GM21381 (cell line): ENCODE measurements at regions not wholly inside any gene's neighbourhood (a gene's known extent, or its start where the extent isn't known, plus 50 kb on each side); places are given as distances from the start of the nearest gene placed in this dataset.
"Not testable (repeated sequence)": the region's sequence is repeated elsewhere in the genome, so short reads cannot be mapped to it uniquely, and the experiment has no call there.

ENCODE experiments used
- ATAC-seq: cut with Tn5 transposase; IDR thresholded peaks from one replicate; pipeline ENCODE4 v1.9.1; 2021; ENCODE audit warnings: mild to moderate bottlenecking, moderate library complexity; ENCODE audit not compliant: unreplicated experiment

DNA sequence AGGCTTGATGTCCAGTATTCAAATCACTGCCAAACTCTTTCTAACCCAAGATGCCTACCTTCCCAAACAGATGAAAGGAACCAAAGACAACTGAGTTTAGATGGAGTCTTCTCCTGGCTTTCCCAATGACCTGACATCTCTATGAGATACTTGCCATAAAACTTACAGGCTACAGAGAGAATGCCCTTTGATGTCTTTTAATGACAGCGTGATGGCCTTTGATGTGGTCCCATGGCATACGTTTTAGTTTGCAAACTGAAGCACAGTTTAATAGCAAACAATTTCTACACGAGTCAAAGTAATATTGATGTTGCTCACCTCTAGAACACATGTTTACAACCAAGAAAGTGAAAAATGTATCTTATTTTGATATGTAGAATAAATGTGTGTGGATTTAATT lies 73.2 kb downstream of the ZIC4 start:
- ATAC-seq, result no peak

DNA sequence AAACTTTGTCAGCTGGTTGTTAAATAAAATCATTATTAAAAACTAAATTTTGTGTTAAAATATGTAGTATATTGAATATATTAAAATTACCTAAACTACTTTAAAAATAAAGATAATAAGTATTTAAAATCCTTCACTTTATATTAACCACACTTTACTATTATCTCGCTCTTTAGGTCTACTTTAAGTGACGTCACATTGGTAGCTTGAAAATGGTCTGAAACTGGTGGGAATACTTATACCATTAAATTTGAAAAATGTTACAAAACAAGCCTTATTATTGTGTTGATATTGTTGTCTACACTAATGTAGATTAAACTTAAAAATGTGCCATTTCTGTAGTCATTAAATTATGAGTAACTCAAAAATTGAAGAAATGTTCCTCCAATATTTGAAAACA lies 77.6 kb downstream of the ZIC4 start:
- ATAC-seq, result no peak

DNA sequence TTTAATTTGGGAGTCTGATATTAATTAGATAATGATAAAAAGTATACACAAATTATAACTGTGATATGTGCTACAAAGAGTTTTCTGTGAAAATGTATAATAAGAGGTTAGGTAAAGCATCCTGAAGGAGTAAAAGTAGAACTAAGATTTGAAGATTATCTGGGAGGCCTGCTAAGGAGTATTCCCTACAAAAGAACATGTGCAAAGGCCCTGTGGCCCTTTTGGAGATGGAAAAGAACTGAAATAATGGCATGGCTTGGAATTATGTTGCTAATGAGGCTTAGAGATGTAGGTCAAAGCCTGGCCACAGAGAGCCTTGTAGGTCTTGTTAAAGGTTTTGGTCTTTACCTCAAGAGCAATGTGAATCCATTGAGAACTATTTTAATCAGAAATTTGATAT lies 82.0 kb downstream of the ZIC4 start:
- no peak for ATAC-seq

- ATAC-seq, result no peak
Observed at GRCh38 chr3:147318900-147319299, 87.4 kb downstream of the ZIC4 start.

DNA sequence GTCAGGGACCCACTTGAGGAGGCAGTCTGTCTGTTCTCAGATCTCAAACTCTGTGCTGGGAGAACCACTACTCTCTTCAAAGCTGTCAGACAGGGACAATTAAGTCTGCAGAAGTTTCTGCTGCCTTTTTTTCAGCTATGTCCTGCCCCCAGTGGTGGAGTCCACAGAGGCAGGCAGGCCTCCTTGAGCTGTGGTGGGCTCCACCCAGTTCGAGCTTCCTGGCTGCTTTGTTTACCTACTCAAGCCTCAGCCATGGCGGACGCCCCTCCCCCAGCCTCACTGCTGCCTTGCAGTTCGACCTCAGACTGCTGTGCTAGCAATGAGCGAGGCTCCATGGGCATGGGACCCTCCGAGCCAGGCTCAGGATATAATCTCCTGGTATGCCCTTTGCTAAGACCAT lies 89.3 kb downstream of the ZIC4 start:
- not testable (repeated sequence) for ATAC-seq

GRCh38 chr3:147313513-147313912 lies 92.8 kb downstream of the ZIC4 start:
- ATAC-seq, result no peak

GRCh38 chr3:147312786-147313280 lies 93.5 kb downstream of the ZIC4 start:
- ATAC-seq, result no peak

DNA sequence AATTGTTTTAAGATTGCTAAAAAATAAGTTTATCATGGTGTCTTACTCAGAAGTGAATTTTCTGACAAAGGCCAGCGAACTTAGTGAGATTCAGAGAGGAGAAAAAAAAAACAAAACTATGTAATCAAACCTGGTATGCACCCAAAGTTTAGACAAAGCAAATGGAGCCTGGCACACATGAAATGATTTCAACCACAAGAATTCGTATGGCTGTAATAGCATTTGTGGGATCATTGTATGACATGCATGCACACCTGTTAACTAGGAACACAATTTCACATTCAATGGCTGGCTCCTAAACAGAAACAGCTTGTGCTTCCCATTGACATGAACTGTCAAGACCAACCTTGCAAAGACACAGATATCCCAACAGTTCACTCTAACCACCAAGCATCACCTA lies 94.6 kb downstream of the ZIC4 start:
- ATAC-seq, result no peak

DNA sequence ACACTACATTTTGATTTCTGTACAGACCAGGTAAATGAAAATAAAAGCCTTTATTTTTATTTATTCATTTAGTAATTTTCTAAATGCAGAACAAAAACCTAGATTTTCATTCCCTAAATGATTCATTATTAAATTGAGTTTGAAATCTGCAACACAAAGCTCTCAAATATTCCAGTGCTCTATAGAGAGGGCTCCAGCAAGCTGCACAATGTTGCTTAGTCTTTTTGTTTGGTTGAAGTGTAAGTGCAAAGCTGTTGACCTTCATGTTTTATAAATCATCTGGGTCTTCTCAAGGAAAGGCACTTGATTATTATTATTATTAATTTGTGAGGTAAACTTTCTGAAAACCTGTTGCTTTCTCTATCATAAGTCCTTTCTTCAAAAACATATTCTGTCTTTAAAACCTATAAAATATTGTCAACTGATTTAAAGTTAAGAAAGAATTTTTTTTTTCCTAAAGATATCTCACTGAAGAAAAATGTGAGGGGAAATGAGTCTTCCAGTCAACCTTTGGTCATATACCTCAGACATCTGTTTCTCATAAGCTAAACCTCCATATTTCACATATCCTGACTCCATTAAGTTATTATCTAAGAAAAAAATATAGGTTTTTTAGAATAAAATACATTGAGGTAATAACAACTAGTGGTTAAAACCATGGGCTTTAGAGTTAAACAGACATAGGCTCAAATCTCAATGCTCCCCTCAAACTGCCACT lies 100.7 kb downstream of the ZIC4 start:
- no peak for ATAC-seq

DNA sequence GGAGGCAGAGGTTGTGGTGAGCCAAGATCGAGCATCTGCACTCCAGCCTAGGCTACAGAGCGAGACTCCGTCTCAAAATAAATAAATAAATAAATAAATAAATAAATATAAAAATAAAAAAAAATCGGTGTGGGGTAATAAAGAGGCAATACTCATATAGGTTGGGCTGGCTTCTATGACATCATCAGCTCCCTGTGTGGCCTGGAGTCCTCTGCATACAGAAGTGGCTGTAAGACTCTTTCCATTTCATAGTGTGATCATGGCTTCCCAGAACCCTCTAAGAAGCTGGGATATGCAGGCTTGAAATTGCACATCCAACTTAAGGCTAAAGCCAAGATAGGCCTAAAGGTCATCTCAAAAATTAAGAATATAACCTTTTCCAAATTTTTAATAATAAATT lies 101.6 kb downstream of the ZIC4 start:
- no peak for ATAC-seq

DNA sequence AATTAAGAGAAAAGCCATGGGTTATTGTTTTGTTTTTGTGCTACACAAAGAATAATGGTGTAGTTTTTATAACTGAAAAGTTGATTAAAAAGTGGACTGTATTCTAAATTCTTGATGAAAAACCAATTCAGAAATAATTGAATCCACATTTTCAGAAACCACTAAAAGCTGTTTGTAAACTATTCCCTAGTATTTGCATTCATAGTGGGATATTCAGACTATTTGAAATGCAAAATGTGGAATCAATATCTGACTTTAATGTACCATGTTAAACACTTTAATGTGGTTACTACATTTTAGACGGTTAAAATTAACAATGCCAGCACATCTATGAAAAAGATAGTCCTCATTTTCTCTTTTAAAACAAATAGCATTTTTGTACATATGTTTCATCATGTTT lies 104.6 kb downstream of the ZIC4 start:
- ATAC-seq, result no peak

- ATAC-seq, result no peak
Observed at GRCh38 chr3:147299656-147300055, 106.7 kb downstream of the ZIC4 start.

DNA sequence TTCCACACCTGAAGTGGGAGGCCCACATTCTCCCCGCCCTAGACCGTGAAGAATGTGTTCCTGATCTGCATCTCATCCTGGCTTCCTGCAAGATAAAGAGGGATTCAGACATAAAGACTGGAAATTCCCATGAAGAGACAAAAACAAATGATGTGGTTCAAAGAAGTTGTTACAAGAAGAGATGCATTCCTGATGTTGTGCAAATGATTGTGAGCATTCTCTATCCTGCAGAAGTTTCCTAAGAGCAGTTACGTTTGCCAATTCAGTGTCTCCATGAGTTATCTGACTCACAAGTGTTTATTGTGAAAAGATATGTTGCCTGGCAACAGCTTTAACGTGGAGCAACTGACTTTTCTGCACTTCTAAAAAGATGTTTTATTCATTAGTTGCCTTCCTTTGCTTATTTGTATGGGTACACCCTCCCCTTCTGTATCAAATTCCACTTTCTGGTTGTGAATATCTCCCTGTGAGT lies 107.8 kb downstream of the ZIC4 start:
- no peak for ATAC-seq

DNA sequence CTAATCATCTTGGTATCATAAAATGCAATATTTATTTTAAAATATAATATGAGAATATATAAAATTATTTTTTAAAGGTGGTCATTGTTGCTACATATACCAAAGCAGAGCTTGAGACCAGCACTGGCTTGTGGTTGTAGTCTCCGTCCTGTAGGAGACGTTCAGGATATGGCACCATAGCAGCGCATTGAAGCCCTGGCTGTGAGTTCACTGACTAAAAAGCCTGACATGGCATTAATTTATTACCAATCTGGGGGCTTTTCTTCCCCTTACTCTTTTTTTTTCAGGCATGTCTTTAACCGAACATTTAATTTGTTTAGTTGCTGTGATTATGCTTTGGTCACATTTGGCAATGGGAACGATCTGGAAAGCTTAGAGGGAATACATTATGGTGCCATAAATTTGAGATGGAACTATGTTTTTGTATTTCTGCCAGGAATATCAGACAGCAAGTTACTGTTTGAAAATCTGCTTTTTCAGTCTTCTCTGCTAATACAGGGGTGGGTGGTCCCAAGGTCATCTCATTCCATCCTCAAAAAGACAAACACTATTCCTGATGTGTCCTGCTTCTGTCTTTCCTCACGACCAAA lies 108.5 kb downstream of the ZIC4 start:
- no peak for ATAC-seq

DNA sequence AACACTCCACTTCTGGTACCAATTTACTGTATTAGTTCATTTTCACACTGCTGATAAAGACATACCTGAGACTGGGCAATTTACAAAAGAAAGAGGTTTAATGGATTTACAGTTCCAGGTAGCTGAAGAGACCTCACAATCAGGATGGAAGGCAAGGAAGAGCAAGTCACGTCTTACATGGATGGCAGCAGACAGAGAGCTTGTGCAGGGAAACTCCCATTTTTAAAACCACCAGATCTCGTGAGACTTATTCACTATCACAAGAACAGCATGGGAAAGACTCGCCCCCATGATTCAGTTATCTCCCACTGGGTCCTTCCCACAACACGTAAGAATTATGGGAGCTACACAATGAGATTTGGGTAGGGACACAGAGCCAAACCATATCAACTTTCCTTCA lies 119.0 kb downstream of the ZIC4 start:
- ATAC-seq, result not testable (repeated sequence)

DNA sequence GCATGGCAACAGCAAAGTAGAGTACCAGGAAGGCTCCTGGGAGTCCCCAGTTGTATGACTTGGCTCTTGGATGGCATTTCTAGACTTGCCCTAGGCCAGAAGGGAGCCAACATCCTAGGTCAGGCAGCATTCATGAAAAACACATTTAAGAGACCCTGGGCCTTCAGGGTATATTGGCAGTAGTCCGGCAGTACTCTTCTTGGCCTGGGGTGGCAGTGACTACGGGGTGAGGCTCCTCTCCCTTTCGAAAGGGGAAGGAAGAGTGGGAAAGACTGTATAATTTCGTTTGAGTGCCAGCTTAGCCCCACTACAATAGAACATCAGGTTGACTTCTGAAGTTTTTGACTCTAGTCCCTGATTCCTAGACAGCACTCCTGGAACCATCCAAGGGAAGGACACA lies 136.4 kb downstream of the ZIC4 start:
- no peak for ATAC-seq

DNA sequence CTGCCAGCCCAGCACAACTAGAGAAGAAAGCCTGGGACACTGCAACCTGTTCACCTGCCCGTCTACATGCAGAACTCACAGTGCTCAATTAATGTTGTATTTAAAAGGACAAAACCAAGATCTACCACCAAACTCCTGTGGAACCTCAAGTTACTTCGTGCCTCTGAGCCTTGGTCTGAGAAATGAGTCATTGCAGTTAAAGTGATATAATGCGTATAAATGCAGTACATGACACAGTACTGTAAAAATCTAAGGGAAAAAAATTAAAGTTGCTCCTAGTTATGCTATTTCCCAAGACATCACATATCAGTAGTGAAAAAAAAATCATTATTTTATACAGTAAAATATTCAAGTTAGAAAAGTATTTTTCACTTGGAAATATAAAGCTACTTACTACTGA lies 138.9 kb downstream of the ZIC4 start:
- no peak for ATAC-seq

DNA sequence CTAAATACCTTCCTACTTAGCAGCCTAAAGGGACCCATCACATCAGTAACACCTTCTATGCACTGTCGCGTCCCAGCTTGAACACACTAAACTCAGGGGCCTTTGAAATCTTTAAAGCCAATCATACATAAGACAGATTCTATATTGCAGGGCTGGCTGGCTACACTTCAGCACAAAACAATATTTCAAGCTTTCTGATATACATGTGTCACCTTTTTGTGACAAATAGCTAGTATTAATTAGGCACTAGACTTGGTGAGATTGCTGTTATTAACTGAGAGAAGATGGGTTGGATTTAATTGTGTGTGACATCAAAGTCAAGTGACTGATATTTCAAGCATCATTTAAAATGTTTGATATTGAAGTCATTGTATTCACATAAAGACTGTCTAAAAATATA lies 148.4 kb downstream of the ZIC4 start:
- no peak for ATAC-seq

DNA sequence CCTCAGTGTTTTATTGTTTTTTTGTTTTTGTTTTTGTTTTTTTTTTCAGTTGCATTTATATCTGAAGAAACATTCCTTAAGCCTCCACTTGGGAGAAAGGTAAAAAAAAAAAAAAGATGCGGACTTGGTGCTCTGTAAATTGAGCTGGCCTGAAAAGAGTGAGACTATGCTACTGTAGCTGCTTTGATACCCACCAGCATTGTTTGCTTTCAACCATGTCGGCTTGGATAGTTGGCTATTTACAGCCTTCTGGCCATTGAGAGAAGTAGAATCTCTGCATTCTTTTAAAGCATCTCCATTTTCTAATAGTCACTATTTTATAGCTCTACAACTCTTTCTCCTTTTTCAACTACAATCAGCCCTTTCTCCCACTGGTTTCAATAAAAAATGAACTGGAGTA lies 149.6 kb downstream of the ZIC4 start:
- ATAC-seq, result no peak

DNA sequence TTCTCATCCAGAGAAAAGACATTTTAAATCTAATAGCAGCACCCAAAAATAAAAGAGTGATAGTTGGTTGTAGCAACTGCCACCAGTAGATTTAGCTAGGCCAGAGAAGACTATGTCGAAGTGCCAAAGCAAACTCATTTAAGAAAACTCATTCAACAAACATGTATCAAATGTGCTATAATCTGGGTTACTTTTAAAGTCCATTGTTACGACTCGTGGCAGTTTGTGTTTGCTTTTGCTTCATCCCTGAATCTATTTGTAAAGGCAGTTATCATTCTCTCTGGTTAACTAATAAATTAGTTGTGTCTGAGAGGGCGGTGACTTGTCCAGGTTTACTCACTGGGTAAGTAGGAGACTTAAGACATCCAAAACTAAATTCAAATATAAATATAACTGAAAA lies 159.4 kb downstream of the ZIC4 start:
- no peak for ATAC-seq

DNA sequence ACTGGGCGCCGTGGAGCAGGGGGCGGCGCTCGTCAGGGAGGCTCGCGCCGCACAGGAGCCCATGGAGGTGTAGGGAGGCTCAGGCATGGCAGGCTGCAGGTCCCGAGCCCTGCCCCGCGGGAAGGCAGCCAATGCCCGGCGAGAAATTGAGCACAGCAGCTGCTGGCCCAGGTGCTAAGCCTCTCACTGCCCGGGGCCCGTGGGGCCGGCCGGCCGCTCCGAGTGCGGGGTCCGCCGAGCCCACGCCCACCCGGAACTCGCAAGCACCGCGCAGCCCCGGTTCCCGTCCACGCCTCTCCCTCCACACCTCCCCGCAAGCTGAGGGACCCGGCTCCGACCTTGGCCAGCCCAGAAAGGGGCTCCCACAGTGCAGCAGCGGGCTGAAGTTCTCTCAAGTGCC lies 160.7 kb downstream of the ZIC4 start:
- not testable (repeated sequence) for ATAC-seq

GRCh38 chr3:147245022-147245421 lies 161.3 kb downstream of the ZIC4 start:
- not testable (repeated sequence) for ATAC-seq

DNA sequence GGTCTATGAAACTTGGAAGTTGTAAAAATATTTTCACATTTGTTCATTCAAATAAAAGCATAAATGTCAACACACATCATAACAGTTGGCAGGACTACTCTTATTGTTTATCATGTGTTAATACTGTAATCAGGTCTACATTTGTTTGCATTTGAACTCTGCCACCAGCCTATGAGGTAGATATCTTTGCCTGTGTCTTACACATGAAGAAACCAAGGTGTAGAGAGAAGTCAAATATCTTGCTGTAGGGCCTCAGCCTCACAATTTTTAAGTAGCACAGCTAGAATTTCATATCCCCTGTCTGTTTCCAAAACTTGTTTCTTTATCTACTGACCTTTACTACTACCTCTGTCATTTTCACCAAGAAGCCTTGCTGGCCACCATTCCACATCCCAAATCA lies 161.9 kb downstream of the ZIC4 start:
- no peak for ATAC-seq
